ENCODE measurements at regions not wholly inside any gene's neighbourhood (a gene's known extent, or its start where the extent isn't known, plus 50 kb on each side); places are given as distances from the start of the nearest gene placed in this dataset.

GRCh38 chrX:22686138-22686541, 313.6 kb upstream of the DDX53 start (continued):
- TF ChIP-seq ZFPM2 (CRISPR knock-in tag; IDR thresholded peaks at IDR 0.05) (no peak), PCBP1 (IDR thresholded peaks at IDR 0.05; ENCODE audit: low read depth, low read length, poor library complexity, severe bottlenecking) (no peak), CXXC5 (CRISPR knock-in tag; IDR thresholded peaks at IDR 0.05) (no peak)

GRCh38 chrX:22689290-22689689, 310.5 kb upstream of the DDX53 start:
- Histone ChIP-seq H4K20me1 (replicated peaks; ENCODE audit: control insufficient read depth, insufficient read depth, low read length) (no peaks in the 10 kb centered on the region), H3K36me3 (ENCODE audit: control insufficient read depth, insufficient read depth, low read length) (no peaks in the 10 kb centered on the region), H3K4me3 (no peak overlapping the region), H2AFZ (ENCODE audit: low read depth, low read length) (no peak overlapping the region), H3K9ac (ENCODE audit: insufficient read depth in 1 of 2, low read depth in 2 of 2, low read length in 2 of 2) (no peak overlapping the region), H3K27ac (ENCODE audit: extremely low read depth, low read depth, low read length) (no peak overlapping the region), H3K4me1 (replicated peaks in 1 of 2; ENCODE audit: control insufficient read depth in 2 of 2, insufficient read depth in 2 of 2, low read length in 2 of 2) (no peaks in the 10 kb centered on the region), H3K79me2 (ENCODE audit: control insufficient read depth, insufficient read depth, low read length) (no peaks in the 10 kb centered on the region), H3K4me2 (ENCODE audit: insufficient read depth, low read length) (no peak overlapping the region), H3K27me3 (ENCODE audit: control insufficient read depth in 2 of 2, insufficient read depth in 2 of 2, low read length in 2 of 2) (no peaks in the 10 kb centered on the region), H3K9me3 (replicated peaks; ENCODE audit: control insufficient read depth, insufficient read depth, low read depth, low read length) (no peaks in the 10 kb centered on the region), H3K9me1 (ENCODE audit: control insufficient read depth, insufficient read depth, low read length) (no peaks in the 10 kb centered on the region)
- intact Hi-C loops (cut with micrococcal nuclease) = no loop called here
- BruUV-seq (replicated peaks) = no TSS peak
- no peak for ATAC-seq
- in situ Hi-C loops (cut with MboI) = no loop called here
- ChIA-PET POLR2A (no interaction called here), CTCF (ENCODE audit: low intra/inter-chr PET ratio) (no interaction called here)
- FAIRE-seq = no peak
- DNase-seq (ENCODE audit: extremely low read depth in 1 of 4, low spot score in 3 of 4) = no peak
- TF ChIP-seq XRCC3 (IDR thresholded peaks at IDR 0.05) = no peak
- no peak for TF ChIP-seq MTA3 (IDR thresholded peaks at IDR 0.05; ENCODE audit: borderline replicate concordance)
- no peak for TF ChIP-seq MTF1 (CRISPR knock-in tag; IDR thresholded peaks at IDR 0.05; ENCODE audit: borderline replicate concordance)
- TF ChIP-seq ZNF121 (CRISPR knock-in tag; conservative IDR thresholded peaks at IDR 0.05) = no peak
- TF ChIP-seq MAFK (IDR thresholded peaks at IDR 0.05; ENCODE audit: low read length) = no peak
- no peak for TF ChIP-seq ZFP91 (CRISPR knock-in tag; IDR thresholded peaks at IDR 0.05)
- TF ChIP-seq CUX1 (CRISPR knock-in tag; IDR thresholded peaks at IDR 0.05) = no peak
- TF ChIP-seq THRAP3 (IDR thresholded peaks at IDR 0.05; ENCODE audit: borderline replicate concordance) = no peak
- no peak for TF ChIP-seq ZNF75A (CRISPR knock-in tag; IDR thresholded peaks at IDR 0.05)
- TF ChIP-seq HES1 (IDR thresholded peaks at IDR 0.05; ENCODE audit: low read depth) = no peak
- TF ChIP-seq EHMT2 (IDR thresholded peaks at IDR 0.05) = no peak
- TF ChIP-seq CBX2 (IDR thresholded peaks at IDR 0.05; ENCODE audit: insufficient read depth, low read length, poor library complexity, severe bottlenecking) = no peak
- TF ChIP-seq WHSC1 (IDR thresholded peaks at IDR 0.05; ENCODE audit: low read length) = no peak
